Effector CD4-positive, alpha-beta T cell (primary cell): ENCODE measurements at regions not wholly inside any gene's neighbourhood (a gene's known extent, or its start where the extent isn't known, plus 50 kb on each side); places are given as distances from the start of the nearest gene placed in this dataset.
"Not testable (repeated sequence)": the region's sequence is repeated elsewhere in the genome, so short reads cannot be mapped to it uniquely, and the experiment has no call there.

Experiments used
- DNase-seq: peaks from one replicate; pipeline ENCODE4 v3.0.0-alpha.2; 2020

GRCh38 chr2:12613137-12613835 is 103.5 kb upstream of the TRIB2 start:
- no peak for DNase-seq

- DNase-seq: no peak
Measured at GRCh38 chr2:12615509-12615908, 101.2 kb upstream of the TRIB2 start.

DNA sequence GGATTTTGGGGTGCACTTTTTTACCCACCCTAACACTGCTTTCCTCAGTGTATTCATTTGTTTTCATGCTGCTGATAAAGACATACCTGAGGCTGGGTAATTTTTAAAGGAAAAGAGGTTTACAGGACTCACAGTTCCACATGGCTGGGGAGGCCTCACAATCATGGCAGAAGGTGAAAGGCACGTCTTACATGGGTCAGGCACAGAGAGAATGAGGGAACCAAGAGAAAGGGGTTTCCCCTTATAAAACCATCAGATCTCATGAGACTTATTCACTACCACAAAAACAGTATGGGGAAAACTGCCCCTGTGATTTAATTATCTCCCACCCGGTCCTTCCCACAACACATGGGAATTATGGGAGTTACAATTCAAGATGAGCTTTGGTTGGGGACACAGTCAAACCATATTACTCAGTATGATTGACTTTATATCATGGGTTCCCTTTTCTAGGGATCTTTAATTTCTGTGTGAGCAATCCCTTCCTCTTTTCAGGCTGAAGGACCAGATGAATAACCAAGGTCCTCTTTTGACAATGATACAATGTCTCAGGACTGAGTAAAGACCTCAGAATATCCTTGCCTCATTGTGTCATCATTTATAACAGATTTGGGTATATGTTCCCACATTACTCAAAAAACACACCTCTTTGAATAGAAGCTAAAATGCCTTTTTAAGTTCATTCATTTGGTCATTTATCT is 100.1 kb upstream of the TRIB2 start:
- no peak for DNase-seq

DNA sequence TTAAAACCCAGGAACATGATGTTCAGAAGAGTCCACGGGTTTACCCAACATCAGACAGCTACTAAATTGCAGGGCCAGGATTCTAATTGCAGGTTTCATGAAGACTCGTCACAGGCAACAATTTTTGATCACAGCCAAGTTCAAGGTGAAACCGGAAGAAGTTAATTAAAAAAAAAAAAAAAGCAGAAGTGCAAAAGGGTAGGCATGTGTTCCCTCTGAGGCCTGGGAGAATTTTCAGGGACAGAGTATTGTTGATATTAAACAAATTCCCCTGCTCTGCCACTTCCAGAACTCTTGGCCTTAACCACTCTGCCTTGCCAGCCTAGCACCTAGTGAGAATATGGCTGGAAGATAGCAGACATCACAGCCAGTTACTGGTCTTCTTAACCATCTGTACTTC is 99.4 kb upstream of the TRIB2 start:
- no peak for DNase-seq

GRCh38 chr2:12617853-12618252 is 98.9 kb upstream of the TRIB2 start:
- no peak for DNase-seq

DNA sequence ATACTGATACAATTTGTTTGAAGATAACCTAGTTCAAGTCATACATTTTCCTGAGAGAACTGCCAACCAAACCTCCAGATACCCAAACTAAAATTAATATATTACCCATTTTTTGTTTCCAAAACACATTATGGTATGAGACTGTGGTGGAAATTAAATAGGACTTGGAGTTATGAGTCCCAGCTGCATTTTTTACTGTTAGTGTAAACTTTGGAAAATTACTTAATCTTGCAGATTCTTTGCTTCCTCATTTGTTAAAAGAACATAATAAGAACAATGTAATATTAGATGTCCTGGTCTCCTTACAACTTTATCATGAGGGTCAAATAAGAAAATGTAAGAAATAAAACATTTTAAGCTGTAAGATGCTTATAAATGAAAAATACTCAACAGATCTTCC is 98.2 kb upstream of the TRIB2 start:
- no peak for DNase-seq

GRCh38 chr2:12619975-12620374 is 96.8 kb upstream of the TRIB2 start:
- DNase-seq: no peak

GRCh38 chr2:12620759-12621158 is 96.0 kb upstream of the TRIB2 start:
- DNase-seq: no peak

DNA sequence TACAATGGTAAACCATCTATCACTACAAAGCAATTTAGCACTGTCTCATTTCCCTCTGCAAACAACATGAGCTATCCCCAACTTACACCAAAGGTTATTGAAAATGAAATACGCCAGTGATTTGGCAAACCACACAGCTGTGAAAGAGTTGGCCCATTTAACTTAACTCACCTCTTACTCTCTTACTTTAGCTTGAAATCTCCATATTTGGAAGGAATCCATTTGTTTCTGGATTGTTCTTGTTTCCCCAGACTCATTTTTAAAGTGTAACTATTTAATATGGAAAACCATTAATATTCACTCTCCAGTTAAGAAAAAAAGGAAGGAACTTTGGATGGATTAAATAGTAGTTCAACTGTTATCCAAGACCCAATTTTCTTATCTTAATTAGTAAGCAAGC is 93.7 kb upstream of the TRIB2 start:
- DNase-seq: no peak

GRCh38 chr2:12624384-12624783 is 92.4 kb upstream of the TRIB2 start:
- DNase-seq: no peak

DNA sequence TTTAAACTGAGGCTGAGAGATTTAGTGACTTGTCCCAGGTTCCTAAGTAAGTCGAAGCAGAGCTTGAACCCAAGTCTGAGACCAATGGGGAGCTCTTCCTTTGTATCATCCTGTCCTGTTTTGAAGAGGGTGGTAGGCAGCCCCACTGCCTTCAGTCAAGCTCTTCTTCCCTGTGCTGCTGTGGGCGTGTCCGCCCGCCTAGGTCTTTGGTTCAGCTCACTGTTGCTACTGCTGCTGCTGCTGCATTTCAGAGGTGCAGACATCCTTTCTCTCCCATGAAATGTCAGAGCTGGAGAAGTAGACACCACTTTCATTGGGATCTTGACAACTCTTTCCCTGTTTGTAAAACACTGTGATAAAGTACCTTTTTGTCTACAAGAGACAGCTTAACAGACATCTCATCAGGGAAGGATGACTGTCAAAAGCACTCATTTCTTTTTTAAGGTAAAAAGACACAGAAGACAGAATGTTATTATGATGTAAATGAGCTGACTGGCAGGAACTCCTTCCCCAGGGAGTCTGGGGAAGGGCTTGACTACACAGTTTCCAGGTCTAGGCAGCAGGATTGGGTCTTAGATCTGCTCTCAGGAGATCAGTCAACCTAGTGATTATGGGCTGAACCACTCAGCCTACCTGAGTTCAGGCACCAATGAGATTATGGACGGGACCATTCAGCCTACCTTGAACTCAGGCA is 91.7 kb upstream of the TRIB2 start:
- DNase-seq: no peak

DNA sequence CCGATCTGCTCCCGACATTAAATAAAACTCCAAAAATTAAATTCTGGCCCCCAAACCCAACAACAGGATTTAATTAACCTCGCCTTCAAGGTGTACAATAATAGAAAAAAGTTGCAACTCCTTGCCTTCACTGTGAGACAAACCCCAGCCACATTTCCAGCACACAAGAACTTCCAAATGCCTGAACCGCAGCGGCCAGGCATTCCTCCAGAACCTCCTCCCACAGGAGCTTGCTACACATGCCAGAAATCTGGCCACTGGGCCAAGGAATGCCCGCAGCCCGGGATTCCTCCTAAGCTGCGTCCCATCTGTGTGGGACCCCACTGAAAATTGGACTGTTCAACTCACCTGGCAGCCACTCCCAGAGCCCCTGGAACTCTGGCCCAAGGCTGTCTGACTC is 88.2 kb upstream of the TRIB2 start:
- DNase-seq: not testable (repeated sequence)

- DNase-seq: no peak
Measured at GRCh38 chr2:12636837-12637581, 79.7 kb upstream of the TRIB2 start.

DNA sequence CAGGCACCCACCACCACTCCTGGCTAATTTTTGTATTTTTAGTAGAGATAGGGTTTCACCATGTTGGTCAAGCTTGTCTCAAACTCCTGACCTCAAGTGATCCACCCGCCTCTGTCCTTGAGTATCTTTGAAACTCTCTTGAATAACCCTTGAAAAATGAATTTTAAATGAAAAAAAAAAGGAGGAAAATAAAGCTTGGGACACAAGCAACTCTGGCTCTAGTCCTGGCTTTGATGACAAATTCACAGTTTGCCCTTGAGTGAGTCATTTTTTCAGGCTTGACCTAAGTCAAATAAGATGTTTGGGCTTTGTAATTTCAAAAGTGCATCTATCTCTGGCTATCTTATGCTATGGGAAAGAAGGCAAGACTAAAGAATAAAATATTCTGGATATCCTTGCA is 79.0 kb upstream of the TRIB2 start:
- DNase-seq: no peak

- no peak for DNase-seq
Measured at GRCh38 chr2:12641441-12641840, 75.3 kb upstream of the TRIB2 start.

DNA sequence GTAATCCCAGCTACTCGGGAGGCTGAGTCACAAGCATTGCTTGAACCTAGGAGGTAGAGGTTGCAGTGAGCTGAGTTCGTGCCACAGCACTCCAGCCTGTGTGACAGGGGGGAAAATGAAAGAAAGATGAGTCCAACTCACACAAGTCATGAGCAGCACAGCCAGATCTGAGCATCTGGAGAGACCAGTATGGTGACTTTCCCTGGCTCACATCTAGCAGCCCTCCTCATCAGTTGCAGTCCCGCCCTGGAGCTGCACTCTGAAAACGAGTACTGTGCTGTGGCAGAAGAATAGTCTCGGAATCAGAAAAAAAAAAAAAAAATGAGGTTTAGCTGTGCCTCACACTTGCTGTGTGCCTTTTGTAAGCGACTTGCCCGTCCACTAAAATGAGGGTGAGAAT is 74.4 kb upstream of the TRIB2 start:
- DNase-seq: no peak

DNA sequence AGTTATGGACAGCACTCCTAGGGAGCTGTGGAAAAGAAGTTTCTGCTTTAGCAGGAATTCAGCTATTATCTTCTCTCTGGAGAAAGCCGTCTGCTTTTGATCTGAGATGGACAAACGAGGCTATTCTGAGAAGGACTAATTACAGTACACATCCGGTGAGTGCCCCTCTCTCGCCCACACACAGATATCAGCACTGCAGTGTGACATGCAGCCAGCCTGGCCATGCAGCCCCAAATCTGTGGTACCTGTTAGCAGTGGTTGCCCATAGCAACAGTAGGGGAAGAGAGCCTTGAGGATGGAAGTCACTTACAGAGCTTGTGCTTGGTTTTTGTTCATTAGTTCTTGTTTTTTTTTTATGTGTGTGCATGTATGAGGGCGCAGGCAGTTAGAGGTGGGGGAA is 73.9 kb upstream of the TRIB2 start:
- no peak for DNase-seq

GRCh38 chr2:12649602-12650400 is 66.9 kb upstream of the TRIB2 start:
- DNase-seq: no peak

GRCh38 chr2:12651641-12652040 is 65.1 kb upstream of the TRIB2 start:
- DNase-seq: no peak

GRCh38 chr2:12652723-12653122 is 64.0 kb upstream of the TRIB2 start:
- DNase-seq: no peak

GRCh38 chr2:12657560-12657959 is 59.2 kb upstream of the TRIB2 start:
- no peak for DNase-seq

DNA sequence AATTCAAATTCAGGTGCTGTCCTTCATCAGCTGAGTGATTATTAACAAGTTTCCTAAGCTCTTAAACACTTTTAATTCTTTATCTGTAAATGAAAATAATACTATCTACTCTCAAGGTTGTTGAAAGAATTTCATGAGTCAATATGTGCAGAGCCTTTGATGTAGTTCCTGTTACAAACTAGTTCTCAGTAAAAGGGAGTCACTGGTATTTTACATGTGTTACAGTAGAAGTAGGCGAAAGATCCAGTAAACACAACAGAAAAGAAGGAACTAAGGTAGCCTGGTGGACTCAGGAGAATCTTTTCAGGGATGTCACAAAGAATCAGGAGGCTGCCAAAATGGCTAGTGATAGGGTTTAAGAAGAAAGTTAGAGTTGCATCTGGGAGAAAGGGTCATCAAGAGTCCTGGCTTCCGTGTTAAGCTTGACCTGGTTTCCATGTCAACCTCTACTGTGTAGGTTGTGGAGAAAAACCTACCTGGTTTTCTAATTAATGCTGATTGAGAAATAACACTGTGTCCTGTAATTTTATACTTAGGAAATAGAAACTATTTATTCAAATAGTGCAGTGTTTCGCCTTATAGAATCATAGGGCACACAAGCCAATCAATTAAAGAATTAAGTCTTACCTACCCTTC is 58.3 kb upstream of the TRIB2 start:
- no peak for DNase-seq
